HG03457 (cell line): ENCODE measurements at regions not wholly inside any gene's neighbourhood (a gene's known extent, or its start where the extent isn't known, plus 50 kb on each side); places are given as distances from the start of the nearest gene placed in this dataset.

Source experiments
- ATAC-seq: cut with Tn5 transposase; IDR thresholded peaks from one replicate; pipeline ENCODE4 v1.9.1; 2021; ENCODE audit warnings: moderate number of reproducible peaks; ENCODE audit not compliant: unreplicated experiment

DNA sequence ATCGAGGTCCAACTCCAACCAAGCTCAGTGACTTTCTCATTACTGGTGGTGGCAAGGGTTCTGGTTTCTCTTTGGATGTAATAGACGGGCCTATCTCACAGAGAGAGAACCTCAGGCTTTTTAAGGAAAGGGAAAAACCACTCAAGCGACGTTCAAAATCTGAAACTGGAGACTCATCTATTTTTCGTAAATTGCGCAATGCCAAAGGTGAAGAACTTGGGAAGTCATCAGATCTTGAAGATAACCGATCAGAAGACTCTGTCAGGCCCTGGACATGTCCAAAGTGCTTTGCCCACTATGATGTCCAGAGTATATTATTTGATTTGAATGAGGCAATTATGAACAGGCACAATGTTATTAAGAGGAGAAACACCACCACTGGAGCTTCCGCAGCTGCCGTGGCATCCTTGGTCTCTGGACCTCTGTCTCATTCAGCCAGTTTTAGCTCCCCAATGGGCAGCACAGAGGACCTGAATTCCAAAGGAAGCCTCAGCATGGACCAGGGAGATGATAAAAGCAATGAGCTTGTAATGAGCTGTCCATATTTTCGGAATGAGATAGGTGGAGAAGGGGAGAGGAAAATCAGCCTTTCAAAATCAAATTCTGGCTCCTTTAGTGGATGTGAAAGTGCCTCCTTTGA is 343.5 kb upstream of the RGS6 start:
- ATAC-seq, result no peak

- no peak for ATAC-seq
Observed at GRCh38 chr14:71589609-71590008, 342.6 kb upstream of the RGS6 start.

DNA sequence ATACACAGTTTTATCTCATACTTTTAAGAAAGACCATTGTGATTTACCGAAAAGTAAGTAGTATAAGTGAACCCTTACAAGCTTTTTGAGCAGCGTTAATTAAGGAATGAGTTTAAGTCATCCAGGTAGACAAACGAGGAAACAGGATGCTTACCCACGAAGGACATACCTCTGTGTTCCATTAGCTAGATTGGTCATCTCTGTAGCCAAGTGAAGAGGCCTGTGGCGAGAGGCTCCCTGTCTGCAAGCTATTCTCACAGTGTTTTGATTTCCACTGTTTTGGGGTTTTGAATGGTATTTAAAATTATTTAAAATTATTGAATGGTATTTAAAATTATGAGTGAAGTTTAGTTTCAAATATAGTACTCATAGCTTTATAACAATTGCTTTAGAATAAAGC is 342.1 kb upstream of the RGS6 start:
- no peak for ATAC-seq

GRCh38 chr14:71591231-71591630 is 341.0 kb upstream of the RGS6 start:
- ATAC-seq, result no peak

GRCh38 chr14:71591929-71592328 is 340.3 kb upstream of the RGS6 start:
- ATAC-seq, result no peak

GRCh38 chr14:71592361-71592760 is 339.9 kb upstream of the RGS6 start:
- ATAC-seq, result no peak

- no peak for ATAC-seq
Observed at GRCh38 chr14:71593966-71594365, 338.3 kb upstream of the RGS6 start.

GRCh38 chr14:71594821-71595220 is 337.4 kb upstream of the RGS6 start:
- no peak for ATAC-seq

- ATAC-seq, result no peak
Observed at GRCh38 chr14:71595441-71595840, 336.8 kb upstream of the RGS6 start.

- no peak for ATAC-seq
Observed at GRCh38 chr14:71597287-71597920, 334.8 kb upstream of the RGS6 start.

DNA sequence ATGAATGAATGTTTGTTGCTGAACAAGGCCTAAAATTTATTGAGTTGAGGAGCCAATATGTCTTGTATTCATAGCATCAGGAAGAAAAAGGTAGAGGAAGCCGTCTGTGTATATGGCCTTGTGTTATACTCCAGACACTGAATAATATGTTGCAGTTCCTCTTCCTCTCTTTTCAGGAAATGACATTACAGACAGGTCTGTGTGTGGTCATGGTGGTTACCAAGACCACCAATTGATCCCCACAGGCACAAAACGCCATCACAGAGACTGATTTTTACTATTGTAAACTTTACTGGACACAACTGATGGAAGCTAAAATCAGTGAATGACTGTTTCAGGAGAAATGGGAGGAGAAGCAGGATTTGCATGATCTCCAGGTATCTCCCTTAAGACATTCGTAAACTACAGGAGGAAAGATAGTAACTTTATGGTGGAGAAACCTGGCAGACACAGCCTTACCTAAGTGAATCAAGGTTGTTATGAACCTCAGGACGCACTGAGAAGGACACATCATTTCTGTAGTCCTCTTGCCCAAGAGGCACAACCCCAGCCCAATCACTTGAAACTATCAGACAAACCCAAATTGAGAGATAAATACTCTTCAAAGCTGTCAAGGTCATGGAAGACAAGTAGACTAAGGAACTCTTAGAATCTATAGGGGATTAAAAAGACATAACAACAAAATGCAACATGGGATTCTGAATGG is 334.1 kb upstream of the RGS6 start:
- ATAC-seq, result peak; percentile 61

DNA sequence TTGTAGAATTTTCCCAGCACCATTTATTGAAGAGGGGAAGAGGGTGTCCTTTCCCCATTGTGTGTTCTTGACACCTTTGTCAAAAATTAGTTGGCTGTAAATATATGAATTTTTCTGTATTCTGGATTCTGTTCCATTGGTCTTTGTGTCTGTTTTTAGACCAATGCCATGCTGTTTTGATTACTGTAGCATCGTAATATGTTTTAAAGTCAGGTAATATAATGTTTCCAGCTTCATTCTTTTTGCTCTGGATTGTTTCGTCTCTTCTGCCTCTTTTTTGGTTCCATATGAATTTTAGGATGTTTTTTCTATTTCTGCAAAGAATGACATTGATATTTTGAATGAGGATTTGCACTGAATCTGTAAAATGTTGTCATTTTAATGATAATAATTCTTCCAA is 331.9 kb upstream of the RGS6 start:
- ATAC-seq, result no peak

GRCh38 chr14:71602524-71602923 is 329.7 kb upstream of the RGS6 start:
- ATAC-seq, result no peak

GRCh38 chr14:71604231-71604630 is 328.0 kb upstream of the RGS6 start:
- ATAC-seq, result no peak

- ATAC-seq, result no peak
Observed at GRCh38 chr14:71606064-71606463, 326.2 kb upstream of the RGS6 start.

- no peak for ATAC-seq
Observed at GRCh38 chr14:71606575-71606974, 325.7 kb upstream of the RGS6 start.

- no peak for ATAC-seq
Observed at GRCh38 chr14:71607056-71607455, 325.2 kb upstream of the RGS6 start.

DNA sequence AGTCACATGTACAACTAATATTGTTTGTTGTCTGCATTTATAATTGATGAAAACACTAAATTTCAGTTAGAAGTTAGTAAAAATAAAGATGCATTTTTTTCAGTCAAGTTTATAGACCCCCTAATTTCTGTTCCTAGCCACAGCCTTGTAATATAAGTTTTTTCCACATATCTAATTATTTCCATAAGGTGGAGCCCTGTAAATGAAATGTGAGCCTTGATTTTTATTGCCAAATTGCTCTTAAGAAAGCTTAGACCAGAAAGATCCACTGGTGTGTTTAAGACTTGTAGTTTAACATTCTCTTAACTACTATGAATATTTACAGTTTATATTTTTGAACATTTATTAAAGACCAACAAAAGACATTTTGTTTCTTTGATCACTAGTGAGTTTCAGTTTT is 322.1 kb upstream of the RGS6 start:
- ATAC-seq, result no peak

GRCh38 chr14:71610797-71611196 is 321.4 kb upstream of the RGS6 start:
- no peak for ATAC-seq

DNA sequence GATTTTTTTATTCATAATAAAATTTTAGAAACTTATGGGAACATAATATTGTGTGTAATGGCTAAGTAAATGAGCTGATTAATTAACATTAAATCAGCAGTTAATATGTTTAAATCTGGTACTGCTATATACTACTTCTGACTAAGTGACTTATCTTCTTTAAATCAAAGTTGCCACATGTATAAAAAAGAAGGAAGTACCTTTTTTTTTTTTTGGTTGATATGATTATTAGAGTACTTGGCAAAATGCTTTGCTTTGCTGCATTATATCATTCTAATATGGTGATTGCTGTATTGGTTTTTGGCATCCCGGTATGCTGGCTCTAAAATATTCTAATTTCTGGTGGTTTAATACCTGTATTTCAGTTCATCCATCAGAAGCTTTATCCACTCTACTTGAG is 319.1 kb upstream of the RGS6 start:
- no peak for ATAC-seq

DNA sequence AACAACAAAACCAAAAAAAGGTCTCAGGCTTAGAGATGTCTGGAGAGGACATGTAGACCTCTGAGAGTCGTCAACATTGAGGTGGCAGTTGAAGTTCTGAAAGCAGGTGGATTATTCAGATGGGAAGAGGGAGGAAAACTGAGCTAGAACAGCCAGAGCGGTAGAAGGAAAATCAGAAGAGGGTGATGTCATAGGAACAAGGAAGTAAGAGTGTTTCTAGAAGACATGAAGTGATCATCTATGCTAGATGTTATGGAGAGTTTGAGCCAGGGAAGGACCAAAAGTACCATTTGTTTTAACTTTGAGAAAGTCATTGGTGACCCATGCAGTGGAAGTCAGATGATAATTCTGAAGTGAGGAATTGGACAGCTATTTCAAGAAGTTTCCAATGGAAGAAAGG is 316.2 kb upstream of the RGS6 start:
- ATAC-seq, result no peak

- ATAC-seq, result no peak
Observed at GRCh38 chr14:71618047-71618446, 314.2 kb upstream of the RGS6 start.
